ENCODE measurements at regions not wholly inside any gene's neighbourhood (a gene's known extent, or its start where the extent isn't known, plus 50 kb on each side); places are given as distances from the start of the nearest gene placed in this dataset.

GRCh38 chr10:10892290-10892875, 125.3 kb upstream of the CELF2 start:
- Histone ChIP-seq H3K79me1 (ENCODE audit: low read depth in 1 of 2, low read length in 2 of 2) (no peaks in the 10 kb centered on the region), H2BK20ac (ENCODE audit: low read depth, low read length) (no peak overlapping the region), H3K4me2 (ENCODE audit: low read depth, low read length) (no peak overlapping the region), H4K91ac (ENCODE audit: insufficient read depth, low read depth, low read length) (no peak overlapping the region), H3K9me3 (ENCODE audit: control insufficient read depth, insufficient read depth, low read length) (peaks cover 4% of the 10 kb centered on the region), H2BK15ac (ENCODE audit: low read depth, low read length) (no peak overlapping the region), H3K4me3 (ENCODE audit: insufficient read depth, low read depth, low read length) (no peak overlapping the region), H2AFZ (replicated peaks; ENCODE audit: low read length, poor library complexity) (no peak overlapping the region), H3K4ac (ENCODE audit: low read depth, low read length) (no peak overlapping the region), H2AK9ac (replicated peaks; ENCODE audit: low read depth, low read length, poor library complexity) (no peak overlapping the region), H3K56ac (ENCODE audit: extremely low read depth, insufficient read depth, low read length) (no peak overlapping the region), H3K9me1 (ENCODE audit: insufficient read depth, low read length) (no peaks in the 10 kb centered on the region), H2BK5ac (ENCODE audit: low read depth, low read length, poor library complexity, severe bottlenecking) (no peak overlapping the region), H2AK5ac (ENCODE audit: low read depth, low read length) (no peak overlapping the region), H3K14ac (replicated peaks; ENCODE audit: low read depth, low read length) (no peak overlapping the region), H3K27me3 (ENCODE audit: control insufficient read depth, insufficient read depth, low read length) (no peaks in the 10 kb centered on the region), H3K27ac (ENCODE audit: insufficient read depth, low read length) (no peak overlapping the region), H4K5ac (ENCODE audit: low read depth, low read length) (no peak overlapping the region), H3K9ac (ENCODE audit: low read depth, low read length) (no peak overlapping the region), H3K18ac (ENCODE audit: low read depth, low read length) (no peak overlapping the region), H4K20me1 (ENCODE audit: insufficient read depth, low read length) (no peaks in the 10 kb centered on the region), H3K23ac (ENCODE audit: low read depth, low read length) (no peak overlapping the region), H2BK120ac (ENCODE audit: low read depth, low read length) (no peak overlapping the region), H4K8ac (ENCODE audit: low read depth in 2 of 2, low read length in 2 of 2) (no peak overlapping the region), H3K36me3 (ENCODE audit: control insufficient read depth, insufficient read depth, low read length) (no peaks in the 10 kb centered on the region), H3K4me1 (ENCODE audit: control insufficient read depth, insufficient read depth, low read length) (peaks cover 5% of the 10 kb centered on the region; the same call in 1 of the 2 replicates)
- intact Hi-C loops (cut with micrococcal nuclease) = no loop called here
- CTCF ChIA-PET = no interaction called here
- DNase-seq = no peak
- no peak for ATAC-seq (ENCODE audit: low read depth)
- no peak for TF ChIP-seq USF2 (IDR thresholded peaks at IDR 0.05; ENCODE audit: low read depth, low read length)
- no peak for TF ChIP-seq BHLHE40 (IDR thresholded peaks at IDR 0.05; ENCODE audit: low read depth, low read length)
- TF ChIP-seq ELK1 (IDR thresholded peaks at IDR 0.05; ENCODE audit: borderline replicate concordance, low read depth, low read length) = no peak
- TF ChIP-seq RAD21 (IDR thresholded peaks at IDR 0.05; ENCODE audit: low read length) = no peak
- TF ChIP-seq SMC3 (IDR thresholded peaks at IDR 0.05; ENCODE audit: low read depth, low read length) = no peak
- TF ChIP-seq MAFK (IDR thresholded peaks at IDR 0.05; ENCODE audit: low read depth, low read length) = no peak
- no TSS peak for BruUV-seq (replicated peaks)
- dilution Hi-C loops (cut with HindIII; ENCODE audit: low sequenced_read_pairs, unreplicated experiment) = no loop called here
- WGBS, 2 experiments (ENCODE audit: extremely low coverage in 2 of 2, insufficient read length in 1 of 2) = no CpG with 5 or more reads among the region's 3 CpGs
- POLR2A ChIA-PET (ENCODE audit: unreplicated experiment) = no interaction called here
- in situ Hi-C loops (cut with MboI; ENCODE audit: low sequenced_read_pairs) = no loop called here

All from IMR-90 (cell line).